HepG2 (cell line): ENCODE measurements at regions not wholly inside any gene's neighbourhood (a gene's known extent, or its start where the extent isn't known, plus 50 kb on each side); places are given as distances from the start of the nearest gene placed in this dataset.

ENCODE experiments used
- ATAC-seq: fragments of 200-7000 bp; cut with Tn5 transposase; 3 replicates; pipeline ENCODE4 v1.9.1; 2020; ENCODE audit warnings: mild to moderate bottlenecking, moderate library complexity
- BruUV-seq: library from RNA; stranded (reverse); fragments of 400-500 nt; replicated peaks from 2 replicates; lab custom pipeline; 2021; lab: Mats Ljungman, UMichigan
- CTCF ChIA-PET: fragments of 300-600 bp; formaldehyde crosslinking; extraction: SDS; loops from one replicate; lab custom pipeline; 2021; ENCODE audit warnings: low total read pairs, inconsistent platforms, low intra/inter-chr PET ratio; lab: Yijun Ruan, JAX
- POLR2A ChIA-PET: fragments of 350-600 bp; sonication (Branson Sonifier 250); formaldehyde crosslinking; loops from one replicate; lab custom pipeline; 2020; ENCODE audit warnings: antibody characterized with exemption, inconsistent platforms; lab: Yijun Ruan, JAX
- DNase-seq: peaks from one replicate; pipeline ENCODE4 v3.0.0-alpha.2; 2015; ENCODE audit warnings: low spot score
- FAIRE-seq: peaks from 3 replicates; lab custom pipeline; 2011; peaks lifted over from hg19 to GRCh38; lab: Jason Lieb, UNC
- H2AFZ ChIP-seq: one replicate; pipeline ENCODE4 v1.6.1; 2011; ENCODE audit warnings: low read length, inconsistent platforms
- H3K27ac ChIP-seq: fragments of 300-600 bp; 3 replicates; pipeline ENCODE4 v1.8.0; 2011; ENCODE audit warnings: mixed run types, mild to moderate bottlenecking, mixed read lengths, low read length, inconsistent platforms; ENCODE audit not compliant: insufficient read depth; ENCODE audit errors: extremely low read length
- H3K27me3 ChIP-seq, 2 experiments: fragments of 200-600 bp in 1 of 2; 2 replicates in 1 of 2; 3 replicates in 1 of 2; pipeline versions ENCODE4 v1.6.0 to v1.8.0; 2011; ENCODE audit warnings: low read length in 2 of 2, mild to moderate bottlenecking in 2 of 2, moderate library complexity in 2 of 2, inconsistent platforms in 1 of 2; ENCODE audit not compliant: insufficient read depth in 2 of 2, control insufficient read depth in 1 of 2
- H3K36me3 ChIP-seq, 2 experiments: fragments of 200-600 bp in 1 of 2; replicated peaks in 1 of 2; 2 replicates in 1 of 2; 3 replicates in 1 of 2; pipeline versions ENCODE4 v1.5.1 to v1.8.0; 2011; ENCODE audit warnings: low read length in 2 of 2, inconsistent platforms in 1 of 2; ENCODE audit not compliant: insufficient read depth in 2 of 2, control insufficient read depth in 1 of 2
- H3K4me1 ChIP-seq: 2 replicates; pipeline ENCODE4 v1.5.1; 2012; ENCODE audit warnings: low read length, inconsistent platforms; ENCODE audit not compliant: insufficient read depth
- H3K4me2 ChIP-seq: 2 replicates; pipeline ENCODE4 v1.6.0; 2011; ENCODE audit warnings: low read depth, low read length, inconsistent platforms
- H3K4me3 ChIP-seq, 3 experiments: fragments of 200-600 bp in 1 of 3; sonication (generic), shearing (Covaris generic) in 1 of 3; replicated peaks in 1 of 3; 2 replicates each; pipeline ENCODE4 v1.5.1; 2011 to 2016; ENCODE audit warnings: low read length in 3 of 3, inconsistent platforms in 2 of 3, low read depth in 2 of 3, mild to moderate bottlenecking in 2 of 3, control low read depth in 1 of 3, mixed read lengths in 1 of 3; ENCODE audit not compliant: insufficient read depth in 1 of 3
- H3K79me2 ChIP-seq: one replicate; pipeline ENCODE4 v1.6.1; 2011; ENCODE audit warnings: low read length, inconsistent platforms; ENCODE audit not compliant: insufficient read depth
- H3K9ac ChIP-seq: 2 replicates; pipeline ENCODE4 v1.6.0; 2011; ENCODE audit warnings: mild to moderate bottlenecking, low read depth, low read length, inconsistent platforms; ENCODE audit not compliant: insufficient read depth
- H3K9me3 ChIP-seq: 2 replicates; pipeline ENCODE4 v1.5.1; 2012; ENCODE audit warnings: mild to moderate bottlenecking, low read length
- H4K20me1 ChIP-seq: 2 replicates; pipeline ENCODE4 v1.6.0; 2011; ENCODE audit warnings: inconsistent platforms, mild to moderate bottlenecking, low read length, moderate library complexity; ENCODE audit not compliant: insufficient read depth
- HNRNPLL ChIP-seq: fragments of 200-400 bp; formaldehyde crosslinking; IDR thresholded peaks from 2 replicates; pipeline ENCODE4 v1.6.1; 2017; ENCODE audit warnings: mild to moderate bottlenecking, low read depth, low read length; ENCODE audit not compliant: poor library complexity, severe bottlenecking
- RAD51 ChIP-seq: fragments of 450-650 bp; IDR thresholded peaks from 2 replicates; pipeline ENCODE4 v1.6.1; 2016; ENCODE audit warnings: borderline replicate concordance
- SRSF4 ChIP-seq: fragments of 200-400 bp; formaldehyde crosslinking; IDR thresholded peaks from one replicate; pipeline ENCODE4 v1.6.1; 2018; ENCODE audit warnings: mild to moderate bottlenecking, low read depth, low read length, moderate library complexity; ENCODE audit not compliant: poor library complexity, severe bottlenecking
- WIZ ChIP-seq: sonication (generic); formaldehyde crosslinking; IDR thresholded peaks from 2 replicates; pipeline ENCODE4 v1.5.1; 2020; ENCODE audit warnings: mild to moderate bottlenecking, missing genetic modification reagents
- ZNF138 ChIP-seq: sonication (generic); formaldehyde crosslinking; IDR thresholded peaks from 2 replicates; pipeline ENCODE4 v1.5.0; 2020; ENCODE audit warnings: mild to moderate bottlenecking, low read depth, missing genetic modification reagents
- ZNF296 ChIP-seq: sonication (generic); formaldehyde crosslinking; conservative IDR thresholded peaks from 2 replicates; pipeline ENCODE4 v1.5.0; 2020; ENCODE audit warnings: mild to moderate bottlenecking, missing genetic modification reagents
- ZNF879 ChIP-seq: sonication (generic); formaldehyde crosslinking; IDR thresholded peaks from 2 replicates; pipeline ENCODE4 v1.8.1; 2023; ENCODE audit warnings: missing genetic modification reagents
- WGBS: methylation state at CpG from one replicate; pipeline ENCODE4 v1.1.6; 2017; ENCODE audit warnings: low lambda C conversion rate; 5-methylcytosine and 5-hydroxymethylcytosine counted together
- in situ Hi-C: cut with HindIII; loops from 2 replicates; pipeline ENCODE4 v1.10.0; 2017; ENCODE audit warnings: low pct_unique_long_range_greater_than_20kb; ENCODE audit not compliant: extremely low pct_ligation_motif_present
- intact Hi-C: fragments of 100-400 bp; cut with micrococcal nuclease; formaldehyde crosslinking; loops from one replicate; pipeline ENCODE4 v1.10.0; 2022; ENCODE audit not compliant: unreplicated experiment
- TF ChIP-seq, protein P1 (sequence below): sonication (generic); formaldehyde crosslinking; IDR thresholded peaks from 2 replicates; pipeline ENCODE4 v1.5.1; 2020; ENCODE audit warnings: mild to moderate bottlenecking, missing genetic modification reagents, borderline replicate concordance
- TF ChIP-seq, protein P2 (sequence below): IDR thresholded peaks from 2 replicates; pipeline ENCODE4 v1.6.1; 2016; ENCODE audit warnings: missing biosample characterization, missing genetic modification reagents, low read depth

DNA sequence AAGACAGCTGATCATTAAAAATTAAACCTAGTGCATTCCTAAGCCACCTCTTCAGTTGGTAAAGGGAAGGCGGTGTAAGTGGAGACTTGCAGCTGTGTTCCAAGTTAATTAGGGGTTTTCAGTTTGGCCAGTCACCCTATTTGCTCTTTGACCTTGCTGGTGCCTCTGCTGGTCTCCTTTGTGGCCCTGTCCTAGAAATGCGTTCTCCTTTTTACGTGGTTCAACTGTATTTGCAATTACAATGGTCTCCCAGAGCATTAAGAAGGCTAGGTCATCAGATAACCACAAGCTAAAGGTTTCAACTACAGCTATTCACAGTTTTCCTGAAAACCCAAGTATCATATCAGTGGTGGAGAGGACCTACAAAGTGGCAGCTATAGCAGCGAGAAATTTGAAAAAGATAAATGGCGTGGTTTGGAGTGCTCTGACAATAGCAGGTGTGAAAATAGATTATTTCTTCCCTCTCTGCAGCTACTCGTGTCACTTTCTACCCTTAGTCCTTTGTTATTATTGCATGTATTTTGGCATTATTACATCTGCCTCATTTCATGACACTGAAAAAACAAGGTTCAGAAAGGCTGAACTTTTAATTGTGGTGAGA is 203.5 kb upstream of the TBC1D5 start:
- DNase-seq (no peak), ATAC-seq (no peak), FAIRE-seq (no peak)

More for the DNA sequence above, 203.5 kb upstream of the TBC1D5 start:
- no TSS peak for BruUV-seq
- WGBS = 24% methylated on average over 6 of the region's 6 CpGs
- Histone ChIP-seq H3K9ac (no peak overlapping the region), H3K9me3 (no peaks in the 10 kb centered on the region), H2AFZ (no peak overlapping the region), H3K27ac (no peak overlapping the region), H3K36me3 (no peaks in the 10 kb centered on the region), H3K79me2 (no peaks in the 10 kb centered on the region)
- in situ Hi-C loops = no loop called here
- ChIA-PET POLR2A (no interaction called here), CTCF (no interaction called here)
- TF ChIP-seq ZNF879 (CRISPR knock-in tag) (no peak), WIZ (CRISPR knock-in tag) (no peak), ZNF138 (CRISPR knock-in tag) (no peak), HNRNPLL (no peak), ZNF296 (CRISPR knock-in tag) (no peak), RAD51 (no peak), SRSF4 (no peak)
- TF ChIP-seq, protein P1, sequence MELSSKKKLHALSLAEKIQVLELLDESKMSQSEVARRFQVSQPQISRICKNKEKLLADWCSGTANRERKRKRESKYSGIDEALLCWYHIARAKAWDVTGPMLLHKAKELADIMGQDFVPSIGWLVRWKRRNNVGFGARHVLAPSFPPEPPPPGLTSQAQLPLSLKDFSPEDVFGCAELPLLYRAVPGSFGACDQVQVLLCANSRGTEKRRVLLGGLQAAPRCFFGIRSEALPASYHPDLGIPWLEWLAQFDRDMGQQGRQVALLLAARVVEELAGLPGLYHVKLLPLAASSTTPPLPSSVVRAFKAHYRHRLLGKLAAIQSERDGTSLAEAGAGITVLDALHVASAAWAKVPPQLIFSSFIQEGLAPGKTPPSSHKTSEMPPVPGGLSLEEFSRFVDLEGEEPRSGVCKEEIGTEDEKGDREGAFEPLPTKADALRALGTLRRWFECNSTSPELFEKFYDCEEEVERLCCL (CRISPR knock-in tag) = no peak
- TF ChIP-seq, protein P2, sequence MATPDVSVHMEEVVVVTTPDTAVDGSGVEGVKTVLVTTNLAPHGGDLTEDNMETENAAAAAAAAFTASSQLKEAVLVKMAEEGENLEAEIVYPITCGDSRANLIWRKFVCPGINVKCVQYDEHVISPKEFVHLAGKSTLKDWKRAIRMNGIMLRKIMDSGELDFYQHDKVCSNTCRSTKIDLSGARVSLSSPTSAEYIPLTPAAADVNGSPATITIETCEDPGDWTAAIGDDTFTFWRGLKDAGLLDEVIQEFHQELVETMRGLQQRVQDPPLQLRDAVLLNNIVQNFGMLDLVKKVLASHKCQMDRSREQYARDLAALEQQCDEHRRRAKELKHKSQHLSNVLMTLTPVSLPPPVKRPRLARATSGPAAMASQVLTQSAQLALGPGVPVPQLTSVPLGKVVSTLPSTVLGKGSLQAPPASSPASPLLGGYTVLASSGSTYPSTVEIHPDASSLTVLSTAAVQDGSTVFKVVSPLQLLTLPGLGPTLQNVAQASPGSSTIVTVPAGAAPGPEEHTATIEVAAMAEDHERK (CRISPR knock-in tag) = no peak
- TF ChIP-seq, all 625 proteins: peak for 0
- Histone ChIP-seq H3K4me2 (no peak overlapping the region), H4K20me1 (no peaks in the 10 kb centered on the region), H3K27me3 (no peaks in the 10 kb centered on the region; a peak in 1 of 5 replicates), H3K4me1 (no peaks in the 10 kb centered on the region), H3K4me3 (no peak overlapping the region)
- intact Hi-C loops = no loop called here
